A549 (cell line): ENCODE measurements at regions not wholly inside any gene's neighbourhood (a gene's known extent, or its start where the extent isn't known, plus 50 kb on each side); places are given as distances from the start of the nearest gene placed in this dataset.

Experiments
- ATAC-seq, 2 experiments: fragments of 200-7000 bp in 1 of 2; fragments of >200 bp in 1 of 2; cut with Nextera tagmentation in 1 of 2; cut with Tn5 transposase in 1 of 2; 3 replicates each; pipeline versions ENCODE4 v1.8.0 to v1.9.1; 2018 to 2020; ENCODE audit warnings: mild to moderate bottlenecking in 1 of 2, moderate library complexity in 1 of 2
- CTCF ChIA-PET: fragments of 300-600 bp; sonication (Branson Sonifier 250); formaldehyde crosslinking; extraction: SDS; loops from one replicate; lab custom pipeline; 2021; ENCODE audit warnings: antibody characterized with exemption, inconsistent platforms; lab: Yijun Ruan, JAX
- POLR2A ChIA-PET: fragments of 350-600 bp; formaldehyde crosslinking; extraction: SDS; loops from one replicate; lab custom pipeline; 2021; ENCODE audit warnings: antibody characterized with exemption, inconsistent platforms; lab: Yijun Ruan, JAX
- DNase-seq, 2 experiments: peaks; one replicate each; pipeline versions ENCODE4 v3.0.0 to v3.0.0-alpha.2; 2011 to 2016; ENCODE audit warnings: low read depth in 1 of 2, low spot score in 1 of 2
- FAIRE-seq: peaks from 2 replicates; lab custom pipeline; 2011; peaks lifted over from hg19 to GRCh38; lab: Jason Lieb, UNC
- H3K27ac ChIP-seq, 2 experiments: fragments of >200 bp; sonication (Bioruptor Twin); formaldehyde crosslinking; 3 replicates each; pipeline ENCODE4 v1.5.1; 2016 to 2017
- H3K4me1 ChIP-seq: fragments of >200 bp; sonication (Bioruptor Twin); formaldehyde crosslinking; 3 replicates; pipeline ENCODE4 v1.6.1; 2016
- H3K4me2 ChIP-seq: fragments of >200 bp; sonication (Bioruptor Twin); formaldehyde crosslinking; 3 replicates; pipeline ENCODE4 v1.6.1; 2016
- H3K4me3 ChIP-seq: fragments of >200 bp; sonication (Bioruptor Twin); formaldehyde crosslinking; 3 replicates; pipeline ENCODE4 v1.5.1; 2016
- H3K9me3 ChIP-seq: fragments of >200 bp; sonication (Bioruptor Twin); formaldehyde crosslinking; 3 replicates; pipeline ENCODE4 v1.6.1; 2016
- ATOH8 ChIP-seq: fragments of 250-450 bp; sonication (Bioruptor Pico); IDR thresholded peaks from 2 replicates; pipeline ENCODE4 v1.5.0; 2020; ENCODE audit warnings: low read depth, mild to moderate bottlenecking, moderate library complexity
- BCL3 ChIP-seq: fragments of >200 bp; sonication (Bioruptor Twin); formaldehyde crosslinking; IDR thresholded peaks from 3 replicates; pipeline ENCODE4 v1.6.1; 2016
- CHD2 ChIP-seq: fragments of 150-350 bp; IDR thresholded peaks from 2 replicates; pipeline ENCODE4 v1.6.1; 2014; ENCODE audit warnings: low read length; ENCODE audit not compliant: partially characterized antibody
- E2F6 ChIP-seq: IDR thresholded peaks from 2 replicates; pipeline ENCODE4 v1.6.1; 2012; ENCODE audit warnings: low read depth, borderline replicate concordance
- EHMT2 ChIP-seq: fragments of 200-600 bp; sonication (generic); IDR thresholded peaks from 2 replicates; pipeline ENCODE4 v1.6.1; 2016; ENCODE audit warnings: antibody characterized with exemption, low read depth, mild to moderate bottlenecking, moderate library complexity
- ELK1 ChIP-seq: fragments of 150-350 bp; IDR thresholded peaks from 2 replicates; pipeline ENCODE4 v1.6.1; 2014; ENCODE audit warnings: low read depth, mild to moderate bottlenecking, low read length
- EP300 ChIP-seq, 2 experiments: fragments of >200 bp; sonication (Bioruptor Twin); formaldehyde crosslinking; IDR thresholded peaks; 2 replicates in 1 of 2; 3 replicates in 1 of 2; pipeline ENCODE4 v1.6.1; 2016 to 2017
- FOSL2 ChIP-seq, 2 experiments: fragments of 450-650 bp in 1 of 2; fragments of >200 bp in 1 of 2; sonication (Bioruptor Twin) in 1 of 2; formaldehyde crosslinking; IDR thresholded peaks; 2 replicates each; pipeline versions ENCODE4 v1.5.0 to v1.6.1; 2016 to 2020; ENCODE audit warnings: mild to moderate bottlenecking in 1 of 2, moderate library complexity in 1 of 2
- GATA3 ChIP-seq: IDR thresholded peaks from 2 replicates; pipeline ENCODE4 v1.6.1; 2012; ENCODE audit warnings: borderline replicate concordance
- HES2 ChIP-seq: fragments of >200 bp; sonication (Bioruptor Twin); formaldehyde crosslinking; IDR thresholded peaks from 2 replicates; pipeline ENCODE4 v1.6.1; 2016
- HMGXB4 ChIP-seq: fragments of 250-450 bp; sonication (Bioruptor Pico); IDR thresholded peaks from 2 replicates; pipeline ENCODE4 v1.5.0; 2021; ENCODE audit warnings: mild to moderate bottlenecking, moderate library complexity, borderline replicate concordance
- HOXA7 ChIP-seq: fragments of 250-450 bp; sonication (Bioruptor Pico); IDR thresholded peaks from 2 replicates; pipeline ENCODE4 v1.5.0; 2020; ENCODE audit warnings: mild to moderate bottlenecking, moderate library complexity
- HOXB13 ChIP-seq: fragments of 250-450 bp; sonication (Bioruptor Pico); IDR thresholded peaks from 2 replicates; pipeline ENCODE4 v1.5.0; 2020; ENCODE audit warnings: low read depth, mild to moderate bottlenecking, moderate library complexity
- HOXB5 ChIP-seq: fragments of 250-450 bp; sonication (Bioruptor Pico); IDR thresholded peaks from 2 replicates; pipeline ENCODE4 v1.5.0; 2020; ENCODE audit warnings: mild to moderate bottlenecking, moderate library complexity
- NFE2L2 ChIP-seq: fragments of 150-350 bp; conservative IDR thresholded peaks from 2 replicates; pipeline ENCODE4 v1.6.1; 2014; ENCODE audit warnings: low read length
- NR3C1 ChIP-seq: fragments of >200 bp; sonication (Bioruptor Twin); formaldehyde crosslinking; IDR thresholded peaks from 3 replicates; pipeline ENCODE4 v1.6.1; 2017
- PBX3 ChIP-seq: IDR thresholded peaks from 2 replicates; pipeline ENCODE4 v1.6.1; 2012
- PHF8 ChIP-seq: fragments of 200-600 bp; sonication (generic); IDR thresholded peaks from 2 replicates; pipeline ENCODE4 v1.6.1; 2016; ENCODE audit warnings: low read depth, mild to moderate bottlenecking, antibody characterized with exemption, moderate library complexity, borderline replicate concordance
- POLR2A ChIP-seq: IDR thresholded peaks from 2 replicates; pipeline ENCODE4 v1.6.1; 2012; ENCODE audit warnings: mild to moderate bottlenecking, low read length
- RCOR1 ChIP-seq: fragments of 150-350 bp; IDR thresholded peaks from 2 replicates; pipeline ENCODE4 v1.6.1; 2014; ENCODE audit warnings: antibody characterized with exemption, low read length, low read depth
- RNF2 ChIP-seq: fragments of 200-600 bp; sonication (generic); IDR thresholded peaks from 2 replicates; pipeline ENCODE4 v1.6.1; 2016; ENCODE audit warnings: low read depth, mild to moderate bottlenecking, antibody characterized with exemption, moderate library complexity, borderline replicate concordance
- TFCP2L1 ChIP-seq: fragments of 250-450 bp; sonication (Bioruptor Pico); IDR thresholded peaks from 2 replicates; pipeline ENCODE4 v1.5.0; 2021; ENCODE audit warnings: mild to moderate bottlenecking
- USF2 ChIP-seq: fragments of 450-650 bp; IDR thresholded peaks from 2 replicates; pipeline ENCODE4 v1.6.1; 2014; ENCODE audit warnings: antibody characterized with exemption
- WGBS: methylation state at CpG from one replicate; pipeline ENCODE4 v1.1.6; 2017; ENCODE audit errors: missing lambda C conversion rate; 5-methylcytosine and 5-hydroxymethylcytosine counted together

- TF ChIP-seq USF2 (no peak), GATA3 (no peak), HMGXB4 (CRISPR knock-in tag) (no peak), HES2 (no peak), PHF8 (no peak), TFCP2L1 (CRISPR knock-in tag) (no peak), ELK1 (no peak), EHMT2 (no peak)
Observed at GRCh38 chr4:123937581-123937980, 541.0 kb downstream of the SPRY1 start (continued).

GRCh38 chr4:123939621-123940020, 543.0 kb downstream of the SPRY1 start:
- Histone ChIP-seq H3K4me1 (no peaks in the 10 kb centered on the region), H3K9me3 (no peaks in the 10 kb centered on the region), H3K4me2 (no peak overlapping the region), H3K4me3 (no peak overlapping the region), H3K27ac (no peak overlapping the region)
- FAIRE-seq (no peak), DNase-seq (no peak), ATAC-seq (no peak)
- CTCF ChIA-PET: no interaction called here
- 41% methylated on average over 1 of the region's 1 CpG for WGBS
- POLR2A ChIA-PET: no interaction called here
- TF ChIP-seq HOXA7 (CRISPR knock-in tag) (no peak), POLR2A (no peak), HOXB5 (CRISPR knock-in tag) (no peak), NR3C1 (no peak), EP300 (IDR thresholded peaks at IDR 0.05) (no peak), FOSL2 (IDR thresholded peaks at IDR 0.05) (no peak), FOSL2 (CRISPR knock-in tag; IDR thresholded peaks at IDR 0.05) (no peak), RCOR1 (no peak), GATA3 (no peak), RNF2 (no peak), NFE2L2 (no peak)

- DNase-seq (no peak), FAIRE-seq (no peak), ATAC-seq (no peak)
- Histone ChIP-seq H3K4me1 (no peaks in the 10 kb centered on the region), H3K4me2 (no peak overlapping the region), H3K27ac (no peak overlapping the region), H3K9me3 (no peaks in the 10 kb centered on the region), H3K4me3 (no peak overlapping the region)
- 2% methylated on average over 2 of the region's 2 CpGs for WGBS
- ChIA-PET CTCF (no interaction called here), POLR2A (no interaction called here)
- TF ChIP-seq BCL3: no peak
- no peak for TF ChIP-seq HOXA7 (CRISPR knock-in tag)
- TF ChIP-seq USF2: no peak
- no peak for TF ChIP-seq HES2
- TF ChIP-seq HOXB13 (CRISPR knock-in tag): no peak
- no peak for TF ChIP-seq HMGXB4 (CRISPR knock-in tag)
- no peak for TF ChIP-seq PBX3
- TF ChIP-seq RNF2: no peak
- TF ChIP-seq E2F6: no peak
- TF ChIP-seq EP300 (IDR thresholded peaks at IDR 0.05): no peak
- TF ChIP-seq CHD2: no peak
- TF ChIP-seq EHMT2: no peak
- TF ChIP-seq ATOH8: no peak
Observed at GRCh38 chr4:123940604-123941003, 544.0 kb downstream of the SPRY1 start.
